ENCODE measurements at regions not wholly inside any gene's neighbourhood (a gene's known extent, or its start where the extent isn't known, plus 50 kb on each side); places are given as distances from the start of the nearest gene placed in this dataset.

GRCh38 chrX:35016051-35016450, 73.5 kb downstream of the FAM47B start:
- no peaks in the 10 kb centered on the region for H3F3A ChIP-seq (ENCODE audit: insufficient read depth, low read length)
- DNase-seq, result no peak
- H3K4me2 ChIP-seq (ENCODE audit: low read depth, low read length), result no peak overlapping the region
- H3K9me2 ChIP-seq (replicated peaks; ENCODE audit: insufficient read depth, low read length), result no peaks in the 10 kb centered on the region
- no peaks in the 10 kb centered on the region for H3K4me1 ChIP-seq (ENCODE audit: low read length)
- H3K9me3 ChIP-seq (replicated peaks; ENCODE audit: insufficient read depth, low read length), result no peaks in the 10 kb centered on the region
- no peak overlapping the region for H3K4me3 ChIP-seq (ENCODE audit: low read length)
- H3K9ac ChIP-seq (ENCODE audit: low read length), result no peak overlapping the region
- no peak overlapping the region for H3K27ac ChIP-seq (ENCODE audit: low read length)
- H4K20me1 ChIP-seq (ENCODE audit: insufficient read depth, low read length), result no peaks in the 10 kb centered on the region
- no peaks in the 10 kb centered on the region for H3K79me2 ChIP-seq (ENCODE audit: low read length)
- H2AFZ ChIP-seq (ENCODE audit: low read length), result no peak overlapping the region
- TF ChIP-seq EZH2phosphoT487 (IDR thresholded peaks at IDR 0.05; ENCODE audit: low read length) (no peak), CTCF (IDR thresholded peaks at IDR 0.05; ENCODE audit: low read length) (no peak)
- no peaks in the 10 kb centered on the region for H3K27me3 ChIP-seq (replicated peaks; ENCODE audit: insufficient read depth, low read length)
- H3K36me3 ChIP-seq (replicated peaks; ENCODE audit: insufficient read depth, low read length), result no peaks in the 10 kb centered on the region

GRCh38 chrX:35017284-35017683, 74.7 kb downstream of the FAM47B start:
- Histone ChIP-seq H3K9me2 (replicated peaks; ENCODE audit: insufficient read depth, low read length) (no peaks in the 10 kb centered on the region), H3K4me2 (ENCODE audit: low read depth, low read length) (no peak overlapping the region), H3K9me3 (replicated peaks; ENCODE audit: insufficient read depth, low read length) (no peaks in the 10 kb centered on the region), H3K27ac (ENCODE audit: low read length) (no peak overlapping the region), H3K79me2 (ENCODE audit: low read length) (no peaks in the 10 kb centered on the region), H3F3A (ENCODE audit: insufficient read depth, low read length) (no peaks in the 10 kb centered on the region), H3K9ac (ENCODE audit: low read length) (no peak overlapping the region), H3K27me3 (replicated peaks; ENCODE audit: insufficient read depth, low read length) (no peaks in the 10 kb centered on the region), H2AFZ (ENCODE audit: low read length) (no peak overlapping the region), H3K36me3 (replicated peaks; ENCODE audit: insufficient read depth, low read length) (no peaks in the 10 kb centered on the region), H3K4me1 (ENCODE audit: low read length) (no peaks in the 10 kb centered on the region), H4K20me1 (ENCODE audit: insufficient read depth, low read length) (no peaks in the 10 kb centered on the region), H3K4me3 (ENCODE audit: low read length) (no peak overlapping the region)
- TF ChIP-seq EZH2phosphoT487 (IDR thresholded peaks at IDR 0.05; ENCODE audit: low read length) (no peak), CTCF (IDR thresholded peaks at IDR 0.05; ENCODE audit: low read length) (no peak), EZH2 (optimal IDR thresholded peaks at IDR 0.05; ENCODE audit: low read depth, low read length) (no peak)
- DNase-seq, result no peak

DNA sequence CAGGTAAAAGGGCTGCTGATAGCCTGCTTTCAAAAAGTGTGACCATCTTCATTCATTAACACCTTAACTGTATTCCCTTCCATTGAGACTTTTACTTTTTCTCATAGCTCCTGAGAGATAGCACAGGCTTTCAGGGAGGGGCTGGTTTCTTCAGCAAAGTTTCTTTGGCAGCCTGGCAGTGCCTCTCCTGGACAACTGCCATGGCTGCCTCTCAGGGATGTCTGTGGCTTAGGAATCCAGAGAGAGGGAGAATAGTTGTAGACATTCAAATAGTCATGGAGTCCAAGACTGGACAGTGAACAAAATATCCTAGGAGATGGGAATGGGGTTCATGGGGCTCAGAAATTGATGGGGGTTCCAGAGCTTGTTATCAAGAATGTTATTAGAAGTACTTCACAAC, 81.1 kb downstream of the FAM47B start:
- H3K9me3 ChIP-seq (replicated peaks; ENCODE audit: insufficient read depth, low read length), result no peaks in the 10 kb centered on the region
- no peaks in the 10 kb centered on the region for H3F3A ChIP-seq (ENCODE audit: insufficient read depth, low read length)
- no peak overlapping the region for H3K4me3 ChIP-seq (ENCODE audit: low read length)
- DNase-seq, result no peak
- no peak overlapping the region for H3K9ac ChIP-seq (ENCODE audit: low read length)
- H2AFZ ChIP-seq (ENCODE audit: low read length), result no peak overlapping the region
- no peaks in the 10 kb centered on the region for H3K27me3 ChIP-seq (replicated peaks; ENCODE audit: insufficient read depth, low read length)
- no peaks in the 10 kb centered on the region for H4K20me1 ChIP-seq (ENCODE audit: insufficient read depth, low read length)
- H3K27ac ChIP-seq (ENCODE audit: low read length), result no peak overlapping the region
- H3K4me1 ChIP-seq (ENCODE audit: low read length), result no peaks in the 10 kb centered on the region
- no peaks in the 10 kb centered on the region for H3K9me2 ChIP-seq (replicated peaks; ENCODE audit: insufficient read depth, low read length)
- H3K79me2 ChIP-seq (ENCODE audit: low read length), result no peaks in the 10 kb centered on the region
- TF ChIP-seq EZH2 (optimal IDR thresholded peaks at IDR 0.05; ENCODE audit: low read depth, low read length), result no peak
- no peaks in the 10 kb centered on the region for H3K36me3 ChIP-seq (replicated peaks; ENCODE audit: insufficient read depth, low read length)
- H3K4me2 ChIP-seq (ENCODE audit: low read depth, low read length), result no peak overlapping the region

- no peaks in the 10 kb centered on the region for H3K4me1 ChIP-seq (ENCODE audit: low read length)
- H3K27me3 ChIP-seq (replicated peaks; ENCODE audit: insufficient read depth, low read length), result no peaks in the 10 kb centered on the region
- H2AFZ ChIP-seq (ENCODE audit: low read length), result no peak overlapping the region
- H3K9ac ChIP-seq (ENCODE audit: low read length), result no peak overlapping the region
- no peaks in the 10 kb centered on the region for H3K36me3 ChIP-seq (replicated peaks; ENCODE audit: insufficient read depth, low read length)
- no peaks in the 10 kb centered on the region for H3K9me2 ChIP-seq (replicated peaks; ENCODE audit: insufficient read depth, low read length)
- H3K79me2 ChIP-seq (ENCODE audit: low read length), result no peaks in the 10 kb centered on the region
- H3K4me3 ChIP-seq (ENCODE audit: low read length), result no peak overlapping the region
- TF ChIP-seq EZH2 (optimal IDR thresholded peaks at IDR 0.05; ENCODE audit: low read depth, low read length) (no peak), CTCF (IDR thresholded peaks at IDR 0.05; ENCODE audit: low read length) (no peak)
- H3F3A ChIP-seq (ENCODE audit: insufficient read depth, low read length), result no peaks in the 10 kb centered on the region
- no peaks in the 10 kb centered on the region for H3K9me3 ChIP-seq (replicated peaks; ENCODE audit: insufficient read depth, low read length)
- H4K20me1 ChIP-seq (ENCODE audit: insufficient read depth, low read length), result no peaks in the 10 kb centered on the region
- no peak for DNase-seq
- no peak overlapping the region for H3K4me2 ChIP-seq (ENCODE audit: low read depth, low read length)
- no peak overlapping the region for H3K27ac ChIP-seq (ENCODE audit: low read length)
These were observed 83.2 kb downstream of the FAM47B start for GRCh38 chrX:35025820-35026219.
